ENCODE measurements at regions not wholly inside any gene's neighbourhood (a gene's known extent, or its start where the extent isn't known, plus 50 kb on each side); places are given as distances from the start of the nearest gene placed in this dataset.
"Not testable (repeated sequence)": the region's sequence is repeated elsewhere in the genome, so short reads cannot be mapped to it uniquely, and the experiment has no call there.

DNA sequence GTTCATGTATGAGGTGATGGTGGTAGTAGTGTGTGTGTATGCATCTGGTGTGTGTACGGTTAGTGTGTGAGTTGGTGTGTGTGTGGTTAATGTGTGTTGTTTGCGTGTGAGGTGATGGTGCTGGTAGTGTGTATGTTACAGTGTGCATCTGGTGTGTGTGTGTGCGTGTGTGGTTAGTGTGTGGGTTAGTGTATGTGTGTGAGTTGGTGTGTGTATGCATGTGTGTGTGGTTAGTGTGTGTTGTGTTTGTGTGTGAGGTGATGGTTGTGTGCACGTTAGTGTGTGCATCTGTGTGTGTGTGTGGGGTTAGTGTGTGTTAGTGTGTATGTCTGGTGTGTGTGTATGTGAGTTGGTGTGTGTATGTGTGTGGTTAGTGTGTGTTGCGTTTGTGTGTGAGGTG is 153.0 kb downstream of the ACTR3B start:
- no peak for DNase-seq (ENCODE audit: low spot score)
- TF ChIP-seq, protein P1, sequence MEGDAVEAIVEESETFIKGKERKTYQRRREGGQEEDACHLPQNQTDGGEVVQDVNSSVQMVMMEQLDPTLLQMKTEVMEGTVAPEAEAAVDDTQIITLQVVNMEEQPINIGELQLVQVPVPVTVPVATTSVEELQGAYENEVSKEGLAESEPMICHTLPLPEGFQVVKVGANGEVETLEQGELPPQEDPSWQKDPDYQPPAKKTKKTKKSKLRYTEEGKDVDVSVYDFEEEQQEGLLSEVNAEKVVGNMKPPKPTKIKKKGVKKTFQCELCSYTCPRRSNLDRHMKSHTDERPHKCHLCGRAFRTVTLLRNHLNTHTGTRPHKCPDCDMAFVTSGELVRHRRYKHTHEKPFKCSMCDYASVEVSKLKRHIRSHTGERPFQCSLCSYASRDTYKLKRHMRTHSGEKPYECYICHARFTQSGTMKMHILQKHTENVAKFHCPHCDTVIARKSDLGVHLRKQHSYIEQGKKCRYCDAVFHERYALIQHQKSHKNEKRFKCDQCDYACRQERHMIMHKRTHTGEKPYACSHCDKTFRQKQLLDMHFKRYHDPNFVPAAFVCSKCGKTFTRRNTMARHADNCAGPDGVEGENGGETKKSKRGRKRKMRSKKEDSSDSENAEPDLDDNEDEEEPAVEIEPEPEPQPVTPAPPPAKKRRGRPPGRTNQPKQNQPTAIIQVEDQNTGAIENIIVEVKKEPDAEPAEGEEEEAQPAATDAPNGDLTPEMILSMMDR (IDR thresholded peaks at IDR 0.05; ENCODE audit: extremely low read depth, missing control alignments): no peak

DNA sequence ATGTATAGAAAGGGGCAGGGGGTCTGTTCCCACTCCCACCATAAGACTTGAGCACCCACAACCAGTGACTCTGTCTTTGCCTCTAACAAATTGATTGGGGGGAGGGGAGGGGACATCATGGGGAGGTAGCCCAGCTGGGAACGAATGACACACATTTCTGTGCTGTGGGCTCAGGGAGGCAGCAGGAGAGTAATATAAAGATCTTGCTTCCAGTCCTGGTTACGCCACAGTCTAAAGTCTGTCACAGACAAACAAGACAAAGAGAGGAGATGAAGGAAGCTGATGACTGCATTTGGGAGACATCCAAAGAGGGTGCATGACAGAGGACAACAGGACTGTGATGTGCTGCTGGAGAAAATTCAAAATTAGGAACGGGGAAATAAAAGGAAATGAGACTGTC is 153.9 kb downstream of the ACTR3B start:
- TF ChIP-seq, protein P1 (IDR thresholded peaks at IDR 0.05; ENCODE audit: extremely low read depth, missing control alignments): no peak
- DNase-seq (ENCODE audit: low spot score): no peak

DNA sequence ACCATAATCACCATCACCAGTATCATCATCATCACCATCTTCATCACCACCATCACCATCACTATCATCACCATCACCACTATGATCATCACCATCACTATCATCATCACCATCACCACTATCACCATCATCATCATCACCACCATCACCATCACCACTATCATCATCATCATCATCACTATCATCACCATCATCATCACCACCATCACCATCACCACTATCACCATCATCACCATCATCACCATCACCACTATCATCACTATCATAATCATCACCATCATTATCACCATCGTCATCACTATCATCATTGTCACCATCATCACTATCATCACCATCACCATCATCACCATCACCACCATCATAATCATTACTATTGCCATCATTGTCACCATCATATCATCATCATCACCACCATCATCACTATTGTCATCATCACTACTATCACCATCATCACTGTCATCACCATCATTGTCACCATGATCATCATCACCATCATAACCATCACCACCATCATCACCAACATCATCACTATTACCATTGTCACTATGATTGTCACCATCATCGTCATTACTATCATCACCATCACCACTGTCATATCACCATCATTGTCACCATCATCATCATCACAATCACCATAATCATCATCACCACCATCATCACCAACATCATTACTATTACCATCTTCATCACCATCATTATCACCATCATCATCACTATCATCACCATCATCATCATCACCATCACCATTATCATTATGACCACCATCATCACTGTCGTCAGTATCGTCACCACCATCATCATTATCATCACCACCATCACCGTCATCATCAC is 154.7 kb downstream of the ACTR3B start:
- no peak for DNase-seq (ENCODE audit: low spot score)
- TF ChIP-seq, protein P1 (IDR thresholded peaks at IDR 0.05; ENCODE audit: extremely low read depth, missing control alignments): no peak

DNA sequence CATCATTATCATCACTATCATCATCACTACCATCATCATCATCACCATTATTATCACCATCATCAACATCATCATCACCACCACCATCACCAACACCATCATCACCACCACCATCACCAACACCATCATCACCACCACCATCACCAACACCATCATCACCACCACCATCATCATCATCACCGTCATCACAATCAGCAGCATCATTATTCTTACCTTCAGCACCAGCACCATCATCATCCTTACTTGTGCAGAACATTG is 155.2 kb downstream of the ACTR3B start:
- not testable (repeated sequence) for DNase-seq (ENCODE audit: low spot score)

DNA sequence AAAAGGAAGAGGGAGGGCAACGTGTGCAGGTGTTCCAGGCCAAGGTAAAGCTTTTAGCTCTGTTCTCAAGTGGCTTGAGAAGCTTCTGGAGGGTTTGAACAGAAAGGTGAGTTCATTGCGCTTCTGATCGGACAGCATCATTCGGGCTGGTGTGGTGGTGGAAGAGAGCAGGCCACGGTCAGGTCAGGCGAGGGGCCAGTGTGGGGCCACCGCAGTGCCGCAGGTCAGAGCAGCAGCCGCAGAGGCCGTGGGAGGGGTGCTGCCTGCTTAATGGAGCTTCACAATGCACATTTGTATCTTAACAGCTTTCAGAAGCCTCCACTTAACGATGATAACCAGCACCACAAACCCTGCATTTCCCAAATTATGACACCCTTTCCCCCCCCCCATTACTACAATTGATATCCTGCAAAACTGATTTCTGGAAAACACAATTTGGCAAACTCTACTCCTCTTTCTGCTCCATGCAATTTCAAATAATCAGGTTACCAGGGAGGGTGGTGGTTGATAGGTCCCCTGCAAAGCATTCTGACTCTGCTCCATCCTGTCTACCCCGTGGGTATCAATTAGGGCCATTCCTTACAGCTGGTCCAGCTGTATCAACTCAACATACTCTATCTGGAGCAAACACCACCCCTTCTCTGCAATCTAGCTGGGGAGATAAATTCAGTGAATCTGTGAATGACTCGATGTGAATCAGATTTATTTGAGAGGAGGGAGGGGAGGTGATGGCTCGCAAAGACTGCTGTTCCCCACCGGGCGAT is 162.9 kb downstream of the ACTR3B start:
- DNase-seq (ENCODE audit: low spot score): no peak
- TF ChIP-seq, protein P1 (IDR thresholded peaks at IDR 0.05; ENCODE audit: extremely low read depth, missing control alignments): no peak

DNA sequence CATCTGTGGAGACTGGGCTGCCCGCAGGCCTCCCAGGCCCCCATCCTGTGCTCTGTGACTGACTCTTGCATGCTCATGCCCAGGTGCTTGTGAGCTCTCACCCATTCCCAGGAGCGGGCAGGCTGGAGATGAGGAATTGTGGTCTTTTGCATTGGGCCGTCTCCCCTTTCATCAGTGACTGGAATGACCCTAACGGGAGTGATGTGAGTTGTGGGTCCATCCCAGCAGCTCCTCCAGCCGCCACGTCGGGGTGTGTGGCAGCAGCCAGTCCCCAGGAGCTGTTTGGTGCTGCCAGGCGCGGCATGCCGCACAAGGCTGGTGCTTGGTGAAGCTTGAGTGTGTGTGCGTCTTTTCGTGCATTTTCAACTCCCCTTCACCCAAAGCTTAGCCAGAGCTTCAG is 164.2 kb downstream of the ACTR3B start:
- no peak for DNase-seq (ENCODE audit: low spot score)
- TF ChIP-seq, protein P1 (IDR thresholded peaks at IDR 0.05; ENCODE audit: extremely low read depth, missing control alignments): no peak

DNA sequence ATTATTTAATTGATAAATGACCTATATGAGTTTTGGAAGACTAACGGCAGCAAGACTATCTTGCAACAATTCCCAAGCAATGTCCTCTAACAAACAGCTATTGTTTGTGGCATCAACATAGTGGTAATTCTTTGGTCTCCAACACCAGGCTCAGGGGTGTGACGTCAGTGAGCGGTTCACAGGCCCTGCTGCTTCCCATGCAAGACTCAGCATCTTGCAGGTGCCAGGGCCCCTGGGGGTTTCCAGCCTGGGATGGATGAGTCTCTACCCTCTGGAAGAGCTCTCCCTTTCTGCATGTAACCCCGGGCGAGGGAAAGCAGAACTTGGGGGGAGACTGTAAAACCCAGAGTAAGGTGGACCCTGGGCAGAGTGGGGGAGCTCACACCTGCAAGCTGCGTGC is 164.7 kb downstream of the ACTR3B start:
- no peak for DNase-seq (ENCODE audit: low spot score)
- TF ChIP-seq, protein P1 (IDR thresholded peaks at IDR 0.05; ENCODE audit: extremely low read depth, missing control alignments): no peak

Data from GM20000 (cell line).